ENCODE measurements at regions not wholly inside any gene's neighbourhood (a gene's known extent, or its start where the extent isn't known, plus 50 kb on each side); places are given as distances from the start of the nearest gene placed in this dataset.

DNA sequence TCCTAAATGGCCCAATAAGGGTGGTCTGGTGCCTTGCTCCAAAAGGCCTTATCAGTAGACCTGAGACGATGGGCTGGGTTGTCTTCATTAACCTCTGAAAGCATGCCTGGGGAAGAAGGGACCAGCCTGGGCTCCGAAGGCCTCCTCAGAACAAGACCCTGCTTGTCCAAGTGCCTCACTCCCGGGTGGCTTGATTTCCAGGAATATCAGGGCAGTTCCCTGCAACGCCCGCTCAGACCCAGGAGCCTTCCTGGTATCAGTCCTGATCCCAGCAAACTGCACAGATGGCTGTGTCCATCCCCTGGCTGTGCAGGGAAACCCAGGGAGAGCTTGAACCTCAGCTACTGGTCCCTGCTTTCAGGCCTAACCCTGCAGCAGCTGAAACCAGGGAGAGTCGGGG is 49.9 kb upstream of the CUX1 start:
- TF ChIP-seq SPI1 (IDR thresholded peaks at IDR 0.05; ENCODE audit: low read depth, low read length) (no peak), POLR2A (IDR thresholded peaks at IDR 0.05; ENCODE audit: low read depth, low read length) (no peak)
